HEK293T (cell line): ENCODE measurements at regions not wholly inside any gene's neighbourhood (a gene's known extent, or its start where the extent isn't known, plus 50 kb on each side); places are given as distances from the start of the nearest gene placed in this dataset.

Source experiments
- ARNT ChIP-seq: fragments of 450-650 bp; IDR thresholded peaks from 2 replicates; pipeline ENCODE4 v1.6.1; 2017; ENCODE audit warnings: mild to moderate bottlenecking
- BHLHE40 ChIP-seq: fragments of 450-650 bp; IDR thresholded peaks from 2 replicates; pipeline ENCODE4 v1.6.1; 2016; ENCODE audit warnings: mild to moderate bottlenecking, moderate library complexity, borderline replicate concordance
- CTBP1 ChIP-seq: fragments of 450-650 bp; IDR thresholded peaks from 2 replicates; pipeline ENCODE4 v1.6.1; 2016; ENCODE audit warnings: borderline replicate concordance
- ELF4 ChIP-seq: fragments of 450-650 bp; IDR thresholded peaks from 2 replicates; pipeline ENCODE4 v1.6.1; 2017; ENCODE audit warnings: antibody characterized with exemption
- FOXM1 ChIP-seq: fragments of 450-650 bp; IDR thresholded peaks from 2 replicates; pipeline ENCODE4 v1.6.1; 2017; ENCODE audit warnings: mild to moderate bottlenecking, borderline replicate concordance
- L3MBTL2 ChIP-seq: fragments of 450-650 bp; conservative IDR thresholded peaks from 2 replicates; pipeline ENCODE4 v1.6.1; 2016; ENCODE audit warnings: mild to moderate bottlenecking
- LEF1 ChIP-seq: fragments of 450-650 bp; IDR thresholded peaks from 2 replicates; pipeline ENCODE4 v1.6.1; 2017; ENCODE audit warnings: mild to moderate bottlenecking, borderline replicate concordance
- NFRKB ChIP-seq: fragments of 450-650 bp; IDR thresholded peaks from 2 replicates; pipeline ENCODE4 v1.6.1; 2016; ENCODE audit warnings: mild to moderate bottlenecking, moderate library complexity
- PKNOX1 ChIP-seq: fragments of 450-650 bp; IDR thresholded peaks from 2 replicates; pipeline ENCODE4 v1.6.1; 2016
- SP1 ChIP-seq: fragments of 450-650 bp; IDR thresholded peaks from 2 replicates; pipeline ENCODE4 v1.6.1; 2017
- SUZ12 ChIP-seq: fragments of 450-650 bp; IDR thresholded peaks from 2 replicates; pipeline ENCODE4 v1.6.1; 2016; ENCODE audit warnings: mild to moderate bottlenecking
- TARDBP ChIP-seq: fragments of 450-650 bp; IDR thresholded peaks from 2 replicates; pipeline ENCODE4 v1.6.1; 2016
- ZNF384 ChIP-seq: fragments of 450-650 bp; IDR thresholded peaks from 2 replicates; pipeline ENCODE4 v1.6.1; 2016

GRCh38 chrX:9260603-9261002, 204.3 kb upstream of the TBL1X start:
- TF ChIP-seq ZNF384: no peak
- TF ChIP-seq TARDBP: no peak
- no peak for TF ChIP-seq PKNOX1
- no peak for TF ChIP-seq FOXM1
- no peak for TF ChIP-seq L3MBTL2
- no peak for TF ChIP-seq SUZ12
- no peak for TF ChIP-seq BHLHE40
- no peak for TF ChIP-seq ELF4
- no peak for TF ChIP-seq NFRKB
- no peak for TF ChIP-seq ARNT
- TF ChIP-seq SP1: no peak
- no peak for TF ChIP-seq CTBP1
- TF ChIP-seq LEF1: no peak
